MCF 10A (cell line): ENCODE measurements at regions not wholly inside any gene's neighbourhood (a gene's known extent, or its start where the extent isn't known, plus 50 kb on each side); places are given as distances from the start of the nearest gene placed in this dataset.

ENCODE experiments used
- BruUV-seq: library from RNA; stranded (reverse); fragments of 400-500 nt; replicated peaks from 2 replicates; lab custom pipeline; 2021; lab: Mats Ljungman, UMichigan
- CTCF ChIA-PET: fragments of 300-600 bp; sonication (Branson Sonifier 250); formaldehyde crosslinking; extraction: SDS; loops from one replicate; lab custom pipeline; 2021; ENCODE audit warnings: antibody characterized with exemption, inconsistent platforms; lab: Yijun Ruan, JAX
- POLR2A ChIA-PET: fragments of 300-600, 350-650 bp; sonication (Branson Sonifier 250); formaldehyde crosslinking; extraction: SDS; loops from one replicate; lab custom pipeline; 2020; ENCODE audit warnings: antibody characterized with exemption, inconsistent platforms; lab: Yijun Ruan, JAX
- DNase-seq: peaks from one replicate; pipeline ENCODE4 v3.0.0-alpha.2; 2018; ENCODE audit not compliant: unreplicated experiment
- H3K27ac Mint-ChIP-seq: one replicate; pipeline ENCODE4 v1.8.0; 2022; ENCODE audit warnings: mild to moderate bottlenecking, low read depth, mixed read lengths; ENCODE audit not compliant: unreplicated experiment
- H3K27me3 Mint-ChIP-seq: one replicate; pipeline ENCODE4 v1.8.0; 2022; ENCODE audit warnings: mixed read lengths; ENCODE audit not compliant: insufficient read depth, unreplicated experiment
- H3K36me3 Mint-ChIP-seq: one replicate; pipeline ENCODE4 v1.8.0; 2022; ENCODE audit warnings: mild to moderate bottlenecking, moderate library complexity, mixed read lengths; ENCODE audit not compliant: insufficient read depth, unreplicated experiment
- H3K4me1 Mint-ChIP-seq: one replicate; pipeline ENCODE4 v1.8.0; 2022; ENCODE audit warnings: mixed read lengths; ENCODE audit not compliant: insufficient read depth, unreplicated experiment
- H3K4me3 Mint-ChIP-seq: one replicate; pipeline ENCODE4 v1.8.0; 2022; ENCODE audit warnings: mild to moderate bottlenecking, moderate library complexity, mixed read lengths; ENCODE audit not compliant: unreplicated experiment
- H3K9me3 Mint-ChIP-seq: one replicate; pipeline ENCODE4 v1.8.0; 2022; ENCODE audit warnings: mixed read lengths; ENCODE audit not compliant: unreplicated experiment
- intact Hi-C: fragments of 100-400 bp; cut with micrococcal nuclease; formaldehyde crosslinking; loops from 2 replicates; pipeline ENCODE4 v1.14.1; 2022
- TF ChIP-seq, protein P1 (sequence below): fragments of 200-600 bp; IDR thresholded peaks from one replicate; pipeline ENCODE4 v1.8.0; 2022; ENCODE audit warnings: antibody characterized with exemption, mild to moderate bottlenecking; ENCODE audit not compliant: unreplicated experiment

- no peak overlapping the region for H3K4me3 Mint-ChIP-seq
- CTCF ChIA-PET = no interaction called here
- intact Hi-C loops = no loop called here
- H3K4me1 Mint-ChIP-seq = no peaks in the 10 kb centered on the region
- BruUV-seq = no TSS peak
- no peaks in the 10 kb centered on the region for H3K36me3 Mint-ChIP-seq
- H3K27me3 Mint-ChIP-seq = no peaks in the 10 kb centered on the region
- no peak overlapping the region for H3K27ac Mint-ChIP-seq
- peaks cover 19% of the 10 kb centered on the region for H3K9me3 Mint-ChIP-seq
- TF ChIP-seq, protein P1, sequence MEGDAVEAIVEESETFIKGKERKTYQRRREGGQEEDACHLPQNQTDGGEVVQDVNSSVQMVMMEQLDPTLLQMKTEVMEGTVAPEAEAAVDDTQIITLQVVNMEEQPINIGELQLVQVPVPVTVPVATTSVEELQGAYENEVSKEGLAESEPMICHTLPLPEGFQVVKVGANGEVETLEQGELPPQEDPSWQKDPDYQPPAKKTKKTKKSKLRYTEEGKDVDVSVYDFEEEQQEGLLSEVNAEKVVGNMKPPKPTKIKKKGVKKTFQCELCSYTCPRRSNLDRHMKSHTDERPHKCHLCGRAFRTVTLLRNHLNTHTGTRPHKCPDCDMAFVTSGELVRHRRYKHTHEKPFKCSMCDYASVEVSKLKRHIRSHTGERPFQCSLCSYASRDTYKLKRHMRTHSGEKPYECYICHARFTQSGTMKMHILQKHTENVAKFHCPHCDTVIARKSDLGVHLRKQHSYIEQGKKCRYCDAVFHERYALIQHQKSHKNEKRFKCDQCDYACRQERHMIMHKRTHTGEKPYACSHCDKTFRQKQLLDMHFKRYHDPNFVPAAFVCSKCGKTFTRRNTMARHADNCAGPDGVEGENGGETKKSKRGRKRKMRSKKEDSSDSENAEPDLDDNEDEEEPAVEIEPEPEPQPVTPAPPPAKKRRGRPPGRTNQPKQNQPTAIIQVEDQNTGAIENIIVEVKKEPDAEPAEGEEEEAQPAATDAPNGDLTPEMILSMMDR = no peak
- DNase-seq = no peak
- POLR2A ChIA-PET = no interaction called here
These were observed 305.9 kb downstream of the BRD1 start for GRCh38 chr22:49521787-49522224.

DNA sequence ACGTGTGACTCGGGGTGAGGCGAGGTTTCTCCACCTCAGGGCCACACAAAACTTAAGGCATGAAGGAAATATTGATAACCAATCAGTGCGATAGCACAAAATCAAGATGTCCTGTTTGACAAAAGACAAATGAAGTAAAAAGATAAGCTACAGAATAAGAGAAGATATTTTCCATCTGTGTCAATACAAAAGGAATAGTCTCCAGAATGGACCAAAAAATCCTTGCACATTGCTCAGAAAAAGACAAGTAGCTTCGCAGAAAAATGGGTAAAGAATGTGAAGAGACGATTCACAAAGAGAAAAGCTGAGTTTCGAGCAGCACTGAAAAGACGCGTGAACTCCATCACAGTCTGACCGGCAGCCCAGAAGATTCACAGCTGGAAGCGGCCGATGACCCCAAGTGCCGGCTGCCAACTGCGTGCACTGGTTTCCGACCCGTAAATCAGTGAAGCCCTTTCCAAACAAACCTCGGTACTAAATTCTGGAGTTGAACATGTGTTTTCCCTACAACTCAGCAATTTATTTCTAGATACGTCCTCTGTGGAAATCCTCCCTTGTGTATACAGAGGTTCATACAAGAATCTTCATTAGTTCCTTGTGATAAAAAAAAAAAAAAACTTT is 308.4 kb downstream of the BRD1 start:
- no TSS peak for BruUV-seq
- intact Hi-C loops = no loop called here
- Mint-ChIP-seq H3K9me3 (peaks cover 18% of the 10 kb centered on the region), H3K36me3 (no peaks in the 10 kb centered on the region), H3K4me1 (no peaks in the 10 kb centered on the region), H3K27ac (no peak overlapping the region), H3K4me3 (no peak overlapping the region), H3K27me3 (no peaks in the 10 kb centered on the region)
- ChIA-PET CTCF (no interaction called here), POLR2A (no interaction called here)
- TF ChIP-seq, protein P1 = no peak
- DNase-seq = no peak

DNA sequence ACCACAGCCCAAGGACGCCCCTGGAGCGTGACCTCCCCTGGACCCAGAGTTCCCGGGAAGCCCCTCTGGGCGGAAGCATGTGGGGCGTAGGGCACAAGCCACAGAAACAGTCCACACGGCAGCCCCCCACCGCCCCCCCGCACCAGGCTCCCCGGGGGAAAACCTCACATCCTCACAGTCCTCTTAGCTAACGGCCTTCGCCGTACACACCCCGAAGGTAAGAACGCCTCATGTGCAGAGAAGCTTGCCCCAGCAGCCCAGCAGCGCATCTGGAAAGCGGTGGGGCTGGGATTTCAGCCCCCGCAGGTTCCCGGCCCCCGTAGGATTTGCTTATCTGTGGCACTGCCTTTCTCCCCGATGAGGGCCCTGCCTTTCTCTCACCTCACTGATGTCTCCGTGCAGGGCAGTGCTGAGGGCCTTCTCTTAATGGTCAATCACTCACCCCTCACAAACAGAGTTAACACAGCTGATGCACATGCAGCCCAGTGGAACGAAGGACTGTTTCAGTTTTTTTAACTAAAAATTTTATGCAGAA is 309.2 kb downstream of the BRD1 start:
- TF ChIP-seq, protein P1 = no peak
- no TSS peak for BruUV-seq
- DNase-seq = no peak
- Mint-ChIP-seq H3K36me3 (no peaks in the 10 kb centered on the region), H3K9me3 (peaks cover 23% of the 10 kb centered on the region), H3K27me3 (no peaks in the 10 kb centered on the region), H3K4me1 (no peaks in the 10 kb centered on the region), H3K4me3 (no peak overlapping the region), H3K27ac (no peak overlapping the region)
- intact Hi-C loops = no loop called here
- ChIA-PET CTCF (no interaction called here), POLR2A (no interaction called here)

- ChIA-PET CTCF (no interaction called here), POLR2A (no interaction called here)
- no peak overlapping the region for H3K27ac Mint-ChIP-seq
- TF ChIP-seq, protein P1 = no peak
- intact Hi-C loops = no loop called here
- H3K36me3 Mint-ChIP-seq = no peaks in the 10 kb centered on the region
- H3K4me1 Mint-ChIP-seq = no peaks in the 10 kb centered on the region
- peaks cover 29% of the 10 kb centered on the region for H3K9me3 Mint-ChIP-seq
- no peaks in the 10 kb centered on the region for H3K27me3 Mint-ChIP-seq
- no peak overlapping the region for H3K4me3 Mint-ChIP-seq
- BruUV-seq = no TSS peak
- DNase-seq = no peak
These were observed 309.9 kb downstream of the BRD1 start for GRCh38 chr22:49517667-49518185.
